B cell (primary cell): ENCODE measurements at regions not wholly inside any gene's neighbourhood (a gene's known extent, or its start where the extent isn't known, plus 50 kb on each side); places are given as distances from the start of the nearest gene placed in this dataset.

Experiments
- CTCF ChIP-seq: fragments of 200-600 bp; IDR thresholded peaks from one replicate; pipeline ENCODE4 v1.8.0; 2022; ENCODE audit warnings: antibody characterized with exemption, mild to moderate bottlenecking
- EZH2 ChIP-seq: IDR thresholded peaks from 2 replicates; pipeline ENCODE4 v1.6.1; 2012; ENCODE audit warnings: borderline replicate concordance, low read depth, mild to moderate bottlenecking, moderate library complexity, low read length; ENCODE audit not compliant: insufficient read depth, poor library complexity, severe bottlenecking

DNA sequence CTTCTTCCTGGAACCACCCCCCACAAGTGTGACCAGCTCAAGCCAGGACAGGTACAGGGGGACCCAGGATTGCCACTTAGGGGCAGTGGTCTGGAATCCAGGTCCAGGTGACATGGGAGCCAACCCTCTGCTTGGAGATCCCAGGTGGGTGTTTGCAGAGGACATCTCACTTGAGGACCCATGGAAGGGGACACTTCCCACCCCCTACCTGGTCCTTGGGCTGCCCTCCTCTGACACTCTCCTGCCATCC lies 145.5 kb downstream of the SEC14L1 start:
- TF ChIP-seq CTCF (no peak), EZH2 (no peak)
